Spleen (tissue), 11 donors: ENCODE measurements at regions not wholly inside any gene's neighbourhood (a gene's known extent, or its start where the extent isn't known, plus 50 kb on each side); places are given as distances from the start of the nearest gene placed in this dataset.

Source experiments
- DNase-seq: peaks from one replicate; pipeline ENCODE4 v3.0.0-alpha.2; 2020
- H3K27ac ChIP-seq, 8 donors: fragments of 200-600 bp; sonication (generic) in 7 of 8; 1 replicate in 4 of 8; 2 replicates in 4 of 8; pipeline versions ENCODE4 v1.5.0 to v1.8.0; 2016 to 2021; ENCODE audit warnings: inconsistent platforms in 4 of 8, mild to moderate bottlenecking in 4 of 8, moderate library complexity in 1 of 8
- H3K27me3 ChIP-seq, 7 donors: fragments of 200-600 bp; sonication (generic) in 6 of 7; replicated peaks in 1 of 7; 1 replicate in 4 of 7; 2 replicates in 3 of 7; pipeline versions ENCODE4 v1.5.0 to v1.8.0; 2016 to 2021; ENCODE audit warnings: inconsistent platforms in 3 of 7, mild to moderate bottlenecking in 1 of 7
- H3K36me3 ChIP-seq, 6 donors: fragments of 200-600 bp; sonication (generic) in 5 of 6; 1 replicate in 4 of 6; 2 replicates in 2 of 6; pipeline versions ENCODE4 v1.5.0 to v1.8.0; 2016 to 2021; ENCODE audit warnings: inconsistent platforms in 2 of 6
- H3K4me1 ChIP-seq, 6 donors: fragments of 200-600 bp; sonication (generic) in 5 of 6; 1 replicate in 3 of 6; 2 replicates in 3 of 6; pipeline versions ENCODE4 v1.5.0 to v1.8.0; 2016 to 2021; ENCODE audit warnings: inconsistent platforms in 3 of 6
- H3K4me3 ChIP-seq, 8 donors: fragments of 200-600 bp; sonication (generic) in 7 of 8; 1 replicate in 4 of 8; 2 replicates in 4 of 8; pipeline versions ENCODE4 v1.5.0 to v1.8.0; 2016 to 2021; ENCODE audit warnings: inconsistent platforms in 4 of 8, mild to moderate bottlenecking in 4 of 8, moderate library complexity in 2 of 8
- H3K9me3 ChIP-seq, 8 donors: fragments of 200-600 bp; sonication (generic) in 7 of 8; 1 replicate in 4 of 8; 2 replicates in 4 of 8; pipeline versions ENCODE4 v1.5.0 to v1.8.0; 2016 to 2021; ENCODE audit warnings: inconsistent platforms in 4 of 8
- POLR2A ChIP-seq, 3 donors: fragments of 450-650 bp; IDR thresholded peaks; one replicate each; pipeline ENCODE4 v1.5.1; 2017; ENCODE audit warnings: antibody characterized with exemption in 3 of 3, mild to moderate bottlenecking in 1 of 3
- POLR2AphosphoS5 ChIP-seq, 3 donors: sonication (generic); formaldehyde crosslinking; IDR thresholded peaks; one replicate each; pipeline ENCODE4 v1.5.1; 2017; ENCODE audit warnings: antibody characterized with exemption in 3 of 3
- WGBS, 5 donors: extraction: QIAGEN DNeasy Blood & Tissue Kit in 3 of 5; methylation state at CpG; one replicate each; pipeline versions ENCODE4 v1.1.5 to v1.1.7; 2013 to 2018; 5-methylcytosine and 5-hydroxymethylcytosine counted together
- intact Hi-C: fragments of 100-400 bp; cut with DNase I; formaldehyde crosslinking; loops from one replicate; pipeline ENCODE4 v1.15.0; 2023; ENCODE audit warnings: low total_unique reads
- TF ChIP-seq, protein P1 (sequence below), 11 experiments: fragments of 200-600 bp in 7 of 11; fragments of 450-650 bp in 4 of 11; sonication (generic) in 4 of 11; IDR thresholded peaks in 8 of 11; conservative IDR thresholded peaks in 3 of 11; 1 replicate in 7 of 11; 2 replicates in 4 of 11; pipeline versions ENCODE4 v1.4.0 to v1.8.0; 2016 to 2021; ENCODE audit warnings: antibody characterized with exemption in 11 of 11, inconsistent platforms in 4 of 11, mild to moderate bottlenecking in 1 of 11
- donor health status: healthy with polysubstance abuse.
- donor health status: DM: no; HTN: no; CAD: no; lungs with moderate emphysema.
- donor health status: DM: no; HTN: no; CAD: no.
- donor health status: Bipolar disorder and iron deficiency.
- donor health status: healthy.
- donor health status: DM: no; HTN: no; CAD: no.
- donor health status: DM: yes; HTN: yes; CAD: no.

DNA sequence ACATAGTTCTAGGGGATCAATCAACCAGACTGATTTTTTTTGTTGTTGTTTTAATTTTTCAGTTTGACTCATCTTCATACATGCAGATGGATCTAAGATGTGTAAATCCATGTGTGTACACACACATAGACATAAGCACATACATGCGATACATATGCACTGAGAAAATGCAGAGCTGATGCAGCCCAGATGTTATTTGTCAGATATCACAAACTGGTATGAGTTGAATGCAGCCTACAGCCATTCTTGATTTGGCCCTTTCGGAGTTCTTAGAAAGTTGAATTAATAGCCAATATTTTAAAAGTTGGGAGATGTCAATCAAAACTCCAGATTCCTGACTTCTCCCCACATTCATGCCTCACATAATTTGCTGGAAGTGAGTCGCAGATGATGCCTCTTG is 180.4 kb downstream of the SPATA18 start:
- TF ChIP-seq, protein P1, sequence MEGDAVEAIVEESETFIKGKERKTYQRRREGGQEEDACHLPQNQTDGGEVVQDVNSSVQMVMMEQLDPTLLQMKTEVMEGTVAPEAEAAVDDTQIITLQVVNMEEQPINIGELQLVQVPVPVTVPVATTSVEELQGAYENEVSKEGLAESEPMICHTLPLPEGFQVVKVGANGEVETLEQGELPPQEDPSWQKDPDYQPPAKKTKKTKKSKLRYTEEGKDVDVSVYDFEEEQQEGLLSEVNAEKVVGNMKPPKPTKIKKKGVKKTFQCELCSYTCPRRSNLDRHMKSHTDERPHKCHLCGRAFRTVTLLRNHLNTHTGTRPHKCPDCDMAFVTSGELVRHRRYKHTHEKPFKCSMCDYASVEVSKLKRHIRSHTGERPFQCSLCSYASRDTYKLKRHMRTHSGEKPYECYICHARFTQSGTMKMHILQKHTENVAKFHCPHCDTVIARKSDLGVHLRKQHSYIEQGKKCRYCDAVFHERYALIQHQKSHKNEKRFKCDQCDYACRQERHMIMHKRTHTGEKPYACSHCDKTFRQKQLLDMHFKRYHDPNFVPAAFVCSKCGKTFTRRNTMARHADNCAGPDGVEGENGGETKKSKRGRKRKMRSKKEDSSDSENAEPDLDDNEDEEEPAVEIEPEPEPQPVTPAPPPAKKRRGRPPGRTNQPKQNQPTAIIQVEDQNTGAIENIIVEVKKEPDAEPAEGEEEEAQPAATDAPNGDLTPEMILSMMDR (IDR thresholded peaks at IDR 0.05 in 8 of 11, conservative IDR thresholded peaks at IDR 0.05 in 3 of 11): no peak
- no peaks in the 10 kb centered on the region for H3K9me3 ChIP-seq
- 54 to 74% (median 60%) methylated on average over 3 of the region's 3 CpGs for WGBS, 5 donors
- no peaks in the 10 kb centered on the region for H3K36me3 ChIP-seq
- H3K27me3 ChIP-seq: no peaks in the 10 kb centered on the region
- intact Hi-C loops: no loop called here
- DNase-seq: no peak
- H3K27ac ChIP-seq: no peak overlapping the region
- peaks cover 0 to 6% (median 0%) of the 10 kb centered on the region in 6 donors for H3K4me1 ChIP-seq
- no peak overlapping the region for H3K4me3 ChIP-seq

DNA sequence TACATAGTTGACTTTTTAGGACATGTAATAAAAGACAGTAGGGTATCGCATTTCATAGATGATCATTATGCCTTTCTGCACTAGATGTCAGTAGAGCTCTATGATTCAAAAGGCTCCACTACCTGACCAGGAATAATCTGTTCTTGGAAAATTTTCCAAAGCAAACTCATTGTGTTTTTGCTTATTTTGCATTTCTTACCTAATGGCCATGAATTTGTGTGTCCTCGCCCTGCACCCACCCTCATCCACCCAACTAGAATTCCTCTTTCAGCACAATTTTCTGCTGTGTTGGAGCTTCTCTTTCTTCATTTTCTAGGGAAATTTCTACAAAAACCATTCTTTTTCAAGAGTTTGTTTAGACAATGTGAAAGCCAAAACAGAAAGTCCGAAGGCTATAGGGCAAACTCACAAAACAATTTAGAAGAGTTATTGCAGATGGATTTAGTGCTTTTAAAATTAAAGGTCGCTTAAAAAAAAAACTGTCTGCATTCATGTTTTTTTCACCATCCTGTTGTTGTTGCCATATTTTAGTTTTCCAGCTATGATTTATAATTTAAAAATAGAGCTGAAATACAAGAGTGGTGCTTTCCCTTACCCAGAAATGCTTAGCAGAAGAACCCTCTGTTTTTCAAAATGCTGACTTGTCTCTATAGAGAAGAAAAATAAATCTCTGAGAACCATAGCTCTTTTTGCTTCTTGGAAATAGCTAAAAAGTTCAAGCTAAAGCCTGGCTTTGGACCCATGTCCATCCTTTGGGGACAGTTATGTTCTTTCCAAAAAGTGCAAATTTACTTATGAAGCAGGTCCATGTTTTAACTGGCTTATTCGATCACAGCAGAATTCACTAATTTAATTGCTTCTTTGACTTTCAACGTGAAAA is 183.7 kb downstream of the SPATA18 start:
- no peaks in the 10 kb centered on the region for H3K36me3 ChIP-seq
- no peak for DNase-seq
- WGBS, 5 donors: 48 to 68% (median 57%) methylated on average over 6 of the region's 6 CpGs
- intact Hi-C loops: no loop called here
- no peak overlapping the region for H3K4me3 ChIP-seq
- H3K27ac ChIP-seq: peak overlapping the region in 4 of 8 donors; percentile 7 to 56 (median 30)
- peaks cover 0 to 6% (median 0%) of the 10 kb centered on the region in 6 donors for H3K4me1 ChIP-seq
- no peak for TF ChIP-seq POLR2A (IDR thresholded peaks at IDR 0.05)
- TF ChIP-seq, protein P1 (IDR thresholded peaks at IDR 0.05 in 8 of 11, conservative IDR thresholded peaks at IDR 0.05 in 3 of 11): peak in 10 of 11 experiments; percentile 8 to 69 (median 38)
- TF ChIP-seq POLR2AphosphoS5 (IDR thresholded peaks at IDR 0.05): no peak
- H3K27me3 ChIP-seq: no peaks in the 10 kb centered on the region
- H3K9me3 ChIP-seq: no peaks in the 10 kb centered on the region

DNA sequence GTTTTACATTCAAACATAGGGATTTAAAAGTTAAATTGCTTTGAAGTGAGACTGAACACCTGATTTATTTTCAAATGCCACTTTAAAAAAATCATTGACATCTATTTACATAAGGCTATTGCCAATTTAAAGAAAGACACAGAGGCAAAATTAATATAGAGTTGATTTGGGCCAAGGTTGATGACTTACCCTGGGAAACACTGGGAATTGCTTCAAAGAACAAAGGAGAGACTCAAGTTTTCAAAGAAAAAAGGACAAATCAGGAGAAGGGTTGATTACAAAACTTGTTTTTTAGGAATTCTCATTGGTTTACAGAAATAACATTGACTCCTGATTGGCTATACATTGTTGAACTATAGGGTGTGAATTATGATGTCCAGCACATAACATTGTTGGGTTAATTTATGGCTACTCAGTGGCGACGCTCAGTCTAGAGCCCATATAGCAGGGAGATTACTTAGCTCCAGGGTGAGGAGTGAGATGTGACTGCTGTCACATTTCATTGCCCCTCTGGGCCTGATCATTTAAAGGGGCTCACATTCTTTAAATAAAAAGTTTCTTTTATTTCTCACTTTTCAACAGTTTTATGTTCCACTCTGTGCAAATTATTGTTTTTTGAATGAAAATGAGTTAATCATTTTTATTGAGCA is 184.6 kb downstream of the SPATA18 start:
- no peak for DNase-seq
- no peaks in the 10 kb centered on the region for H3K36me3 ChIP-seq
- H3K9me3 ChIP-seq: no peaks in the 10 kb centered on the region
- no peak for TF ChIP-seq POLR2A (IDR thresholded peaks at IDR 0.05)
- TF ChIP-seq, protein P1 (IDR thresholded peaks at IDR 0.05 in 8 of 11, conservative IDR thresholded peaks at IDR 0.05 in 3 of 11): no peak
- no peak for TF ChIP-seq POLR2AphosphoS5 (IDR thresholded peaks at IDR 0.05)
- no peaks in the 10 kb centered on the region for H3K27me3 ChIP-seq
- H3K27ac ChIP-seq: peak overlapping the region in 2 of 8 donors; percentile 11 to 56
- WGBS, 5 donors: 83 to 92% (median 90%) methylated on average over 2 of the region's 2 CpGs
- no peak overlapping the region for H3K4me3 ChIP-seq
- intact Hi-C loops: no loop called here
- peaks cover 0 to 6% (median 0%) of the 10 kb centered on the region in 6 donors for H3K4me1 ChIP-seq

DNA sequence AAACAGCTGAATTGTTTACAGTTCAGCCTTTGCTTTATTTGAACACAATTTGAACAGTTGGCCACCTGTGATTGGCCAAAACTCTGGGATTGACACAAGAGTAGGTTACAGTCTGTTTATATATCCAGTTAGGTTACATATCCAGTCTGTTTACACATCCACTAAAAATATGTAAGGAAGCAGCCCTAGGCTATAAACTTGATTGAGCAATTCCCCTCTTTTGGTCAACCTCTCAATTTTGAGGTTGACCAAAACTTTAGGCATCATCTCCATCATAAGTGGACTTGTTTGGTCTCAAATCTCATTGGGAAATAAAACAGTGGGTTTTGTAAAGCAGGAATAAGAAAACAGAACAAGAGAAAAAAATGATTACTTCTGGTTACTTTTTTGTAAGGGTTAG is 190.8 kb downstream of the SPATA18 start:
- DNase-seq: no peak
- H3K27ac ChIP-seq: no peak overlapping the region
- no peaks in the 10 kb centered on the region for H3K27me3 ChIP-seq
- no peaks in the 10 kb centered on the region for H3K36me3 ChIP-seq
- intact Hi-C loops: no loop called here
- TF ChIP-seq POLR2A (IDR thresholded peaks at IDR 0.05) (no peak), POLR2AphosphoS5 (IDR thresholded peaks at IDR 0.05) (no peak)
- TF ChIP-seq, protein P1 (IDR thresholded peaks at IDR 0.05 in 8 of 11, conservative IDR thresholded peaks at IDR 0.05 in 3 of 11): no peak
- peaks cover 0 to 8% (median 0%) of the 10 kb centered on the region in 8 donors for H3K9me3 ChIP-seq
- H3K4me1 ChIP-seq: peaks cover 0 to 6% (median 0%) of the 10 kb centered on the region in 6 donors
- H3K4me3 ChIP-seq: no peak overlapping the region
